Calu3 (cell line): ENCODE measurements at regions not wholly inside any gene's neighbourhood (a gene's known extent, or its start where the extent isn't known, plus 50 kb on each side); places are given as distances from the start of the nearest gene placed in this dataset.
"Not testable (repeated sequence)": the region's sequence is repeated elsewhere in the genome, so short reads cannot be mapped to it uniquely, and the experiment has no call there.

Source experiments
- BruUV-seq: library from RNA; stranded (reverse); fragments of 400-500 nt; replicated peaks from 2 replicates; lab custom pipeline; 2021; lab: Mats Ljungman, UMichigan
- CTCF ChIA-PET: fragments of 300-600 bp; sonication (Branson Sonifier 250); formaldehyde crosslinking; loops from one replicate; lab custom pipeline; 2022; ENCODE audit warnings: antibody characterized with exemption; lab: Charles Lee
- DNase-seq: peaks from one replicate; pipeline ENCODE4 v3.0.0; 2022
- H3K27ac Mint-ChIP-seq: one replicate; pipeline ENCODE4 v1.8.0; 2022; ENCODE audit warnings: mixed read lengths; ENCODE audit not compliant: unreplicated experiment
- H3K27me3 Mint-ChIP-seq: one replicate; pipeline ENCODE4 v1.8.0; 2022; ENCODE audit warnings: mixed read lengths; ENCODE audit not compliant: unreplicated experiment
- H3K36me3 Mint-ChIP-seq: one replicate; pipeline ENCODE4 v1.8.0; 2022; ENCODE audit warnings: mild to moderate bottlenecking, moderate library complexity, mixed read lengths; ENCODE audit not compliant: insufficient read depth, unreplicated experiment
- H3K4me1 Mint-ChIP-seq: one replicate; pipeline ENCODE4 v1.8.0; 2022; ENCODE audit warnings: mild to moderate bottlenecking, low read depth, mixed read lengths; ENCODE audit not compliant: unreplicated experiment
- H3K4me3 Mint-ChIP-seq: one replicate; pipeline ENCODE4 v1.8.0; 2022; ENCODE audit warnings: mild to moderate bottlenecking, low read depth, moderate library complexity, mixed read lengths; ENCODE audit not compliant: unreplicated experiment
- H3K9me3 Mint-ChIP-seq: one replicate; pipeline ENCODE4 v1.8.0; 2022; ENCODE audit warnings: low read depth, mixed read lengths; ENCODE audit not compliant: unreplicated experiment
- intact Hi-C: fragments of 100-400 bp; cut with micrococcal nuclease; formaldehyde crosslinking; loops from one replicate; pipeline ENCODE4 v1.10.0; 2022; ENCODE audit not compliant: unreplicated experiment

DNA sequence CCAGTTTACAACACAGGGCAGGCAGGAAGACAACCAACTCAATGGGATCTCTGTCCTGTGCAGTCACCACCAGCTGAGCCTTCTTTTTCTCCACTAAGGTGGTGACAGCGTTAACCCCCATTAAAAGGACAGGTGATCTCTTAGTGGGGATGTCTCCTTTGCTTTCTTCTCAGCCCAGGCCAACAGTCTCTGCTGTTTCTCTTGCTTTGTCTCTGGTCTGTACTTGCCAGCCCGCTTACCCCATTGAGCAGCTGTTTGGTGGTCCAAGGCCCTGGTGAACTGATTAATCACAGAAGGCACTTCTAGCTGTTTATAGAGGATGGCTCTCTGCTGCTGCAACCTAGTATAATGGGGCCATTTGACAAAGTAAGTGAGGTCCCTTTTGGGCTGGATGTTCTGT is 523.9 kb upstream of the TPTE start:
- H3K36me3 Mint-ChIP-seq, H3K27ac Mint-ChIP-seq, H3K4me1 Mint-ChIP-seq, DNase-seq, H3K4me3 Mint-ChIP-seq, BruUV-seq, H3K27me3 Mint-ChIP-seq, CTCF ChIA-PET, H3K9me3 Mint-ChIP-seq, intact Hi-C loops: not testable (repeated sequence)

DNA sequence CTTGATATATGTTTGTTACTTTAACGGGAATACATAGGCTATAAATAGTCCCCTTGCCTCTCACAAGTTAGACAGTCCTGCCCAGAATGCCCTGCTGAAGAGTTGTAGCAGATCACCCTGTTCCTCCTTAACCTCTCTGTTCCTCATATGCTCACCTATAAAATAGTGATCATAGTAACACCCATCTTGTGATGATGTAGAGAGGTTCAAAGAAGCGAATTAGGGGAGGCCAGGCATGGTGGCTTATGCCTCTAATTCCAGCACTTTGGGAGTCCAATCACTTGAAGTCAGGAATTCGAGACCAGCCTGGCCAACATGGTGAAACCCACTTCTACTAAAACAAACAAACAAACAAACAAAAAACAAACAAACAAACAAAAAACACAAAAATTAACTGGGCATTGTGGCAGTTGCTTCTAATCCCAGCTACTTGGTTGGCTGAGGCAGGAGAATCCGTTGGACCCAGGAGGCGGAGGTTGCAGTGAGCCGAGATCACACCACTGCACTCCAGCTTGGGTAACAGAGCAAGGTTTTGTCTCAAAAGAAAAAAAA is 518.5 kb upstream of the TPTE start:
- H3K4me3 Mint-ChIP-seq, H3K4me1 Mint-ChIP-seq, H3K27ac Mint-ChIP-seq, H3K36me3 Mint-ChIP-seq, H3K27me3 Mint-ChIP-seq, DNase-seq, intact Hi-C loops, BruUV-seq, CTCF ChIA-PET, H3K9me3 Mint-ChIP-seq: not testable (repeated sequence)

DNA sequence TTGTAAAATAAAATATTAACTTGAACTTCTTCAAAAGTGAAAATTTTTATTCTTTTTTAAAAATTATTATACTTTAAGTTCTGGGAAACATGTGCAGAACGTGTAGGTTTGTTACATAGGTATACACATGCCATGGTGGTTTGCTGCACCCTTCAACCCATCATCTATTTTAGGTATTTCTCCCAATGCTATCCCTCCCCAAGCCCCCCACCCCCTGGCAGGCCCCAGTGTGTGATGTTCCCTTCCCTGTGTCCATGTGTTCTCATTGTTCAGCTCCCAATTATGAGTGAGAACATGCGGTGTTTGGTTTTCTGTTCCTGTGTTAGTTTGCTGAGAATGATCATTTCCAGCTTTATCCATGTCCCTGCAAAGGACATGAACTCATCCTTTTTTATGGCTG is 515.6 kb upstream of the TPTE start:
- intact Hi-C loops, H3K4me1 Mint-ChIP-seq, H3K27ac Mint-ChIP-seq, H3K27me3 Mint-ChIP-seq, DNase-seq, H3K4me3 Mint-ChIP-seq, BruUV-seq, CTCF ChIA-PET, H3K36me3 Mint-ChIP-seq, H3K9me3 Mint-ChIP-seq: not testable (repeated sequence)

DNA sequence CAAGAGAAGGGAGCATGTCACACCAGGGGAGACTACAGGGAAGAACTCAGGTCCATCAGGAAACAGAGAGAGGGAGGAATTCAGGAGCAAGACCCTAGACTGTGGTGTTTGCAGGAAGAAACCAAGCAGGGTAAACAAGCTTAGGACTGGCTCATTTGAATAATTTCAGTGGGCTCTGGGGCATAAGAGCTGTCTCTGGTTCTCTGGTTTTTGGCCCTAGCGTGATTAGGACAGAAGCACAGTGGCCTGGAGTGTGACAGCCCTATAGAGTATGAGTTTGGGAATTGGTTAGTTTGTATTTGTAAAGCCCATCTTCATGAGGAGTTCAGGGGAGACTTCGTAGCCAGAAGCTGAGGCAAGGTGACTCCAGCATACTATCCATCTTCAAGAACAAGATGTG is 504.4 kb upstream of the TPTE start:
- CTCF ChIA-PET, H3K27ac Mint-ChIP-seq: not testable (repeated sequence)

DNA sequence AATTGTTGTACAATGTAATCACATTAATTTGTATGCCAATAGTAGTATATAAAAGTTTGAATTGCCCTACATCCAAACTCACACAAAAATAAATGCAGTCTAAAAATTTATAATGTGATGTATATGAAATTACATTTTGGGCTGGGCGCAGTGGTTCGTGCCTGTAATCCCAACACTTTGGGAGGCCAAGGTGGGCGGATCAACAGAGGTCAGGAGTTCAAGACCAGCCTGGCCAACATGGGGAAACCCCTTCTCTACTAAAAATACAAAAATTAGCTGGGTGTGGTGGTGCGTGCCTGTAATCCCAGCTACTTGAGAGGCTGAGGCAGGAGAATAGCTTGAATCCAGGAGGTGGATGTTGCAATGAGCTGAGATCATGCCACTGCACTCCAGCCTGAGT is 503.6 kb upstream of the TPTE start:
- intact Hi-C loops, H3K9me3 Mint-ChIP-seq, BruUV-seq, H3K27ac Mint-ChIP-seq, H3K36me3 Mint-ChIP-seq, H3K4me1 Mint-ChIP-seq, H3K4me3 Mint-ChIP-seq, H3K27me3 Mint-ChIP-seq, DNase-seq, CTCF ChIA-PET: not testable (repeated sequence)

More for the DNA sequence above, 504.4 kb upstream of the TPTE start:
- H3K27me3 Mint-ChIP-seq, H3K9me3 Mint-ChIP-seq, intact Hi-C loops, BruUV-seq, H3K36me3 Mint-ChIP-seq, DNase-seq, H3K4me1 Mint-ChIP-seq, H3K4me3 Mint-ChIP-seq: not testable (repeated sequence)

DNA sequence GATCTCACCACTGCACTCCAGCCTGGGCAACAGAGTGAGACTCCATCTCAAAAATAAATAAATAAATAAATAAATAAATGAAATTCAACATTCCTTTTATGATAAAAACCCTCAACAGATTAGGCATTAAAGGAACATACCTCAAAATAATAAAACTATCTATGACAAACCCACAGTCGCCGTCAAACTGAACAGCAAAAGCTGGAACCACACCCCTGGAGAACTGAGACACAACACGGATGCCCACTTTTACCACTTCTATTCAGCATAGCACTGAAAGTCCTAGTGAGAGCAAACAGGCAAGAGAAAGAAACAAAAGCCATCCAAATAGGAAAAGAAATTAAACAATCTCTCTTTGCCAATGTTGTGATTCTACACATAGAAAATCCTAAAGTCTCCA is 499.9 kb upstream of the TPTE start:
- BruUV-seq, H3K9me3 Mint-ChIP-seq, H3K27me3 Mint-ChIP-seq, H3K27ac Mint-ChIP-seq, H3K4me1 Mint-ChIP-seq, CTCF ChIA-PET, H3K4me3 Mint-ChIP-seq, H3K36me3 Mint-ChIP-seq, DNase-seq, intact Hi-C loops: not testable (repeated sequence)

DNA sequence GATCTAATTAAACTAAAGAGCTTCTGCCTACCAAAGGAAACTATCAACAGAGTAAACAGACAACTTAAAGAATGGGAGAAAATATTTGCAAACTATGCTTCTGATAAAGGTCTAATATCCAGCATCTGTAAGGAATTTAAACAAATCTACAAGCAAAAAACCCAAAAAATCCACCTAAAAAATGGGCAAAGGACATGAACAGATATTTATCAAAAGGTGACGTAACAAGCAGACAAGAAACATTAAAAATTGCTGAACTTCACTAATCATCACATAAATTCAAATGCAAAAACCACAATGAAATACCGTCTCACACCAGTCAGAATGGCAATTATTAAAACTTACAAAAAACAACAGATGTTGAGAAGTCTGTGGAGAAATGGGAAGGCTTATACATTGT is 498.6 kb upstream of the TPTE start:
- H3K36me3 Mint-ChIP-seq, H3K9me3 Mint-ChIP-seq, DNase-seq, H3K4me3 Mint-ChIP-seq, H3K27me3 Mint-ChIP-seq, intact Hi-C loops, CTCF ChIA-PET, H3K4me1 Mint-ChIP-seq, BruUV-seq, H3K27ac Mint-ChIP-seq: not testable (repeated sequence)
